HEK293T (cell line): ENCODE measurements at regions not wholly inside any gene's neighbourhood (a gene's known extent, or its start where the extent isn't known, plus 50 kb on each side); places are given as distances from the start of the nearest gene placed in this dataset.

Source experiments
- CTCF ChIA-PET: fragments of 350-600 bp; formaldehyde crosslinking; extraction: SDS; loops from one replicate; lab custom pipeline; 2021; ENCODE audit warnings: antibody characterized with exemption, inconsistent platforms; lab: Yijun Ruan, JAX
- POLR2A ChIA-PET: fragments of 350-600 bp; formaldehyde crosslinking; extraction: SDS; loops from one replicate; lab custom pipeline; 2020; ENCODE audit warnings: antibody characterized with exemption, inconsistent platforms; lab: Yijun Ruan, JAX
- DNase-seq: peaks from one replicate; pipeline ENCODE4 v3.0.0; 2012; ENCODE audit warnings: mixed read lengths; ENCODE audit errors: extremely low spot score
- ARNT ChIP-seq: fragments of 450-650 bp; IDR thresholded peaks from 2 replicates; pipeline ENCODE4 v1.6.1; 2017; ENCODE audit warnings: mild to moderate bottlenecking
- BHLHE40 ChIP-seq: fragments of 450-650 bp; IDR thresholded peaks from 2 replicates; pipeline ENCODE4 v1.6.1; 2016; ENCODE audit warnings: mild to moderate bottlenecking, moderate library complexity, borderline replicate concordance
- CTBP1 ChIP-seq: fragments of 450-650 bp; IDR thresholded peaks from 2 replicates; pipeline ENCODE4 v1.6.1; 2016; ENCODE audit warnings: borderline replicate concordance
- ELF4 ChIP-seq: fragments of 450-650 bp; IDR thresholded peaks from 2 replicates; pipeline ENCODE4 v1.6.1; 2017; ENCODE audit warnings: antibody characterized with exemption
- FOXA1 ChIP-seq: fragments of 450-650 bp; IDR thresholded peaks from 2 replicates; pipeline ENCODE4 v1.6.1; 2016; ENCODE audit warnings: mild to moderate bottlenecking
- FOXK2 ChIP-seq: fragments of 450-650 bp; IDR thresholded peaks from 2 replicates; pipeline ENCODE4 v1.6.1; 2016; ENCODE audit warnings: mild to moderate bottlenecking
- FOXM1 ChIP-seq: fragments of 450-650 bp; IDR thresholded peaks from 2 replicates; pipeline ENCODE4 v1.6.1; 2017; ENCODE audit warnings: mild to moderate bottlenecking, borderline replicate concordance
- HDGF ChIP-seq: fragments of 450-650 bp; IDR thresholded peaks from 2 replicates; pipeline ENCODE4 v1.6.1; 2017; ENCODE audit warnings: antibody characterized with exemption, borderline replicate concordance
- L3MBTL2 ChIP-seq: fragments of 450-650 bp; conservative IDR thresholded peaks from 2 replicates; pipeline ENCODE4 v1.6.1; 2016; ENCODE audit warnings: mild to moderate bottlenecking
- LEF1 ChIP-seq: fragments of 450-650 bp; IDR thresholded peaks from 2 replicates; pipeline ENCODE4 v1.6.1; 2017; ENCODE audit warnings: mild to moderate bottlenecking, borderline replicate concordance
- NFRKB ChIP-seq: fragments of 450-650 bp; IDR thresholded peaks from 2 replicates; pipeline ENCODE4 v1.6.1; 2016; ENCODE audit warnings: mild to moderate bottlenecking, moderate library complexity
- PKNOX1 ChIP-seq: fragments of 450-650 bp; IDR thresholded peaks from 2 replicates; pipeline ENCODE4 v1.6.1; 2016
- SP1 ChIP-seq: fragments of 450-650 bp; IDR thresholded peaks from 2 replicates; pipeline ENCODE4 v1.6.1; 2017
- SUZ12 ChIP-seq: fragments of 450-650 bp; IDR thresholded peaks from 2 replicates; pipeline ENCODE4 v1.6.1; 2016; ENCODE audit warnings: mild to moderate bottlenecking
- TARDBP ChIP-seq: fragments of 450-650 bp; IDR thresholded peaks from 2 replicates; pipeline ENCODE4 v1.6.1; 2016
- ZNF384 ChIP-seq: fragments of 450-650 bp; IDR thresholded peaks from 2 replicates; pipeline ENCODE4 v1.6.1; 2016

- ChIA-PET POLR2A (no interaction called here), CTCF (no interaction called here)
- TF ChIP-seq HDGF (no peak), L3MBTL2 (no peak), ARNT (no peak), ZNF384 (no peak), PKNOX1 (no peak), FOXK2 (no peak), NFRKB (no peak), TARDBP (no peak), FOXA1 (no peak), ELF4 (no peak), CTBP1 (no peak)
- no peak for DNase-seq
Observed at GRCh38 chr6:106771822-106772221, 142.4 kb downstream of the QRSL1 start.

- TF ChIP-seq LEF1: no peak
- TF ChIP-seq HDGF: no peak
- TF ChIP-seq TARDBP: no peak
- no peak for TF ChIP-seq ELF4
- no peak for TF ChIP-seq ZNF384
- no peak for TF ChIP-seq BHLHE40
- no peak for TF ChIP-seq FOXM1
- TF ChIP-seq CTBP1: no peak
- no peak for TF ChIP-seq FOXA1
- no peak for TF ChIP-seq FOXK2
- TF ChIP-seq ARNT: no peak
- no peak for TF ChIP-seq SP1
- TF ChIP-seq NFRKB: no peak
- TF ChIP-seq L3MBTL2: no peak
- ChIA-PET CTCF (no interaction called here), POLR2A (no interaction called here)
- DNase-seq: no peak
Observed at GRCh38 chr6:106770663-106771062, 141.3 kb downstream of the QRSL1 start.

GRCh38 chr6:106770081-106770480 is 140.7 kb downstream of the QRSL1 start:
- TF ChIP-seq FOXM1 (no peak), BHLHE40 (no peak), SP1 (no peak), PKNOX1 (no peak), HDGF (no peak), CTBP1 (no peak), ARNT (no peak), NFRKB (no peak), FOXA1 (no peak), LEF1 (no peak)
- no peak for DNase-seq
- ChIA-PET POLR2A (no interaction called here), CTCF (no interaction called here)

GRCh38 chr6:106767271-106767670 is 137.9 kb downstream of the QRSL1 start:
- POLR2A ChIA-PET: no interaction called here
- no peak for DNase-seq
- TF ChIP-seq BHLHE40 (no peak), ZNF384 (no peak), SP1 (no peak), FOXK2 (no peak), NFRKB (no peak), TARDBP (no peak), ELF4 (no peak), FOXM1 (no peak), SUZ12 (no peak), CTBP1 (no peak), ARNT (no peak), FOXA1 (no peak), LEF1 (no peak), L3MBTL2 (no peak), PKNOX1 (no peak), HDGF (no peak)
- CTCF ChIA-PET: no interaction called here

- ChIA-PET CTCF (no interaction called here), POLR2A (no interaction called here)
- DNase-seq: no peak
- TF ChIP-seq ZNF384 (no peak), ELF4 (no peak), BHLHE40 (no peak), L3MBTL2 (no peak), SP1 (no peak), ARNT (no peak), NFRKB (no peak), TARDBP (no peak), CTBP1 (no peak), FOXM1 (no peak), PKNOX1 (no peak), FOXA1 (no peak), LEF1 (no peak), FOXK2 (no peak), SUZ12 (no peak)
Observed at GRCh38 chr6:106766201-106766600, 136.8 kb downstream of the QRSL1 start.

- DNase-seq: no peak
- TF ChIP-seq BHLHE40: no peak
- no peak for TF ChIP-seq SP1
- no peak for TF ChIP-seq FOXM1
- no peak for TF ChIP-seq ARNT
- TF ChIP-seq TARDBP: no peak
- TF ChIP-seq PKNOX1: no peak
- ChIA-PET POLR2A (no interaction called here), CTCF (no interaction called here)
Observed at GRCh38 chr6:106765496-106765895, 136.1 kb downstream of the QRSL1 start.
